Fibroblast of lung (primary cell): ENCODE measurements at regions not wholly inside any gene's neighbourhood (a gene's known extent, or its start where the extent isn't known, plus 50 kb on each side); places are given as distances from the start of the nearest gene placed in this dataset.

ENCODE experiments used
- DNase-seq, 2 donors: peaks; one replicate each; pipeline versions ENCODE4 v3.0.0 to v3.0.0-alpha.2; 2010; ENCODE audit warnings: low read depth in 2 of 2
- H2AFZ ChIP-seq: 2 replicates; pipeline ENCODE4 v1.5.1; 2012; ENCODE audit warnings: low read length, control low read depth, inconsistent platforms
- H3K27ac ChIP-seq: 2 replicates; pipeline ENCODE4 v1.5.1; 2011; ENCODE audit warnings: low read length, control low read depth; ENCODE audit not compliant: insufficient read depth
- H3K27me3 ChIP-seq: 2 replicates; pipeline ENCODE4 v1.5.1; 2011; ENCODE audit warnings: mild to moderate bottlenecking, low read length; ENCODE audit not compliant: control insufficient read depth, insufficient read depth
- H3K36me3 ChIP-seq: 2 replicates; pipeline ENCODE4 v1.5.1; 2011; ENCODE audit warnings: low read length; ENCODE audit not compliant: control insufficient read depth, insufficient read depth
- H3K4me1 ChIP-seq: 2 replicates; pipeline ENCODE4 v1.5.1; 2011; ENCODE audit warnings: low read length; ENCODE audit not compliant: control insufficient read depth, insufficient read depth; ENCODE audit errors: extremely low read depth
- H3K4me2 ChIP-seq: 2 replicates; pipeline ENCODE4 v1.5.1; 2011; ENCODE audit warnings: low read length, control low read depth; ENCODE audit not compliant: insufficient read depth; ENCODE audit errors: extremely low read depth
- H3K4me3 ChIP-seq, 4 experiments: fragments of 200-600 bp in 1 of 4; sonication (generic) in 1 of 4; replicated peaks in 1 of 4; 2 replicates each; pipeline ENCODE4 v1.5.1; 2011 to 2016; ENCODE audit warnings: low read length in 4 of 4, low read depth in 3 of 4, mild to moderate bottlenecking in 3 of 4, control low read depth in 2 of 4, inconsistent platforms in 1 of 4, mixed read lengths in 1 of 4; ENCODE audit not compliant: insufficient read depth in 1 of 4; ENCODE audit errors: control extremely low read depth in 1 of 4
- H3K79me2 ChIP-seq: 2 replicates; pipeline ENCODE4 v1.5.1; 2012; ENCODE audit warnings: mild to moderate bottlenecking, low read length, inconsistent platforms; ENCODE audit not compliant: control insufficient read depth, insufficient read depth
- H3K9ac ChIP-seq: 2 replicates; pipeline ENCODE4 v1.5.1; 2011; ENCODE audit warnings: mild to moderate bottlenecking, low read length, control low read depth; ENCODE audit not compliant: insufficient read depth
- H3K9me3 ChIP-seq: 2 replicates; pipeline ENCODE4 v1.5.1; 2012; ENCODE audit warnings: low read depth, low read length; ENCODE audit not compliant: control insufficient read depth, insufficient read depth
- H4K20me1 ChIP-seq: 2 replicates; pipeline ENCODE4 v1.5.1; 2011; ENCODE audit warnings: low read length; ENCODE audit not compliant: control insufficient read depth, insufficient read depth; ENCODE audit errors: extremely low read depth
- EZH2 ChIP-seq: IDR thresholded peaks from 2 replicates; pipeline ENCODE4 v1.5.1; 2012; ENCODE audit warnings: low read length, control low read depth, mild to moderate bottlenecking; ENCODE audit errors: missing control alignments
- TF ChIP-seq, protein P1 (sequence below), 2 donors: IDR thresholded peaks in 1 of 2; conservative IDR thresholded peaks in 1 of 2; 1 replicate in 1 of 2; 2 replicates in 1 of 2; pipeline ENCODE4 v1.5.1; 2011 to 2012; ENCODE audit warnings: low read length in 2 of 2, control low read depth in 1 of 2, inconsistent platforms in 1 of 2, low read depth in 1 of 2, mild to moderate bottlenecking in 1 of 2

GRCh38 chr3:72323773-72324172, 524.5 kb downstream of the SHQ1 start:
- Histone ChIP-seq H3K9me3 (no peaks in the 10 kb centered on the region), H4K20me1 (no peaks in the 10 kb centered on the region), H3K27me3 (peaks cover 6% of the 10 kb centered on the region), H3K36me3 (no peaks in the 10 kb centered on the region), H3K9ac (no peak overlapping the region), H3K4me2 (no peak overlapping the region), H3K79me2 (no peaks in the 10 kb centered on the region), H3K4me3 (no peak overlapping the region), H3K27ac (no peak overlapping the region), H2AFZ (no peak overlapping the region), H3K4me1 (peaks cover 3% of the 10 kb centered on the region)
- TF ChIP-seq EZH2, result no peak
- TF ChIP-seq, protein P1, sequence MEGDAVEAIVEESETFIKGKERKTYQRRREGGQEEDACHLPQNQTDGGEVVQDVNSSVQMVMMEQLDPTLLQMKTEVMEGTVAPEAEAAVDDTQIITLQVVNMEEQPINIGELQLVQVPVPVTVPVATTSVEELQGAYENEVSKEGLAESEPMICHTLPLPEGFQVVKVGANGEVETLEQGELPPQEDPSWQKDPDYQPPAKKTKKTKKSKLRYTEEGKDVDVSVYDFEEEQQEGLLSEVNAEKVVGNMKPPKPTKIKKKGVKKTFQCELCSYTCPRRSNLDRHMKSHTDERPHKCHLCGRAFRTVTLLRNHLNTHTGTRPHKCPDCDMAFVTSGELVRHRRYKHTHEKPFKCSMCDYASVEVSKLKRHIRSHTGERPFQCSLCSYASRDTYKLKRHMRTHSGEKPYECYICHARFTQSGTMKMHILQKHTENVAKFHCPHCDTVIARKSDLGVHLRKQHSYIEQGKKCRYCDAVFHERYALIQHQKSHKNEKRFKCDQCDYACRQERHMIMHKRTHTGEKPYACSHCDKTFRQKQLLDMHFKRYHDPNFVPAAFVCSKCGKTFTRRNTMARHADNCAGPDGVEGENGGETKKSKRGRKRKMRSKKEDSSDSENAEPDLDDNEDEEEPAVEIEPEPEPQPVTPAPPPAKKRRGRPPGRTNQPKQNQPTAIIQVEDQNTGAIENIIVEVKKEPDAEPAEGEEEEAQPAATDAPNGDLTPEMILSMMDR (conservative IDR thresholded peaks at IDR 0.05 in 1 of 2, IDR thresholded peaks at IDR 0.05 in 1 of 2; ENCODE audit: low read depth in 1 of 2, low read length in 2 of 2), result no peak
- no peak for DNase-seq

- no peak overlapping the region for H2AFZ ChIP-seq
- no peak overlapping the region for H3K27ac ChIP-seq
- no peaks in the 10 kb centered on the region for H3K79me2 ChIP-seq
- H3K4me3 ChIP-seq, result no peak overlapping the region
- H3K4me2 ChIP-seq, result no peak overlapping the region
- H3K27me3 ChIP-seq, result peaks cover 6% of the 10 kb centered on the region
- DNase-seq, result no peak
- no peaks in the 10 kb centered on the region for H3K36me3 ChIP-seq
- H3K9ac ChIP-seq, result no peak overlapping the region
- TF ChIP-seq EZH2, result no peak
- TF ChIP-seq, protein P1 (conservative IDR thresholded peaks at IDR 0.05 in 1 of 2, IDR thresholded peaks at IDR 0.05 in 1 of 2; ENCODE audit: low read depth in 1 of 2, low read length in 2 of 2), result no peak
- H4K20me1 ChIP-seq, result no peaks in the 10 kb centered on the region
- H3K4me1 ChIP-seq, result peaks cover 6% of the 10 kb centered on the region
- H3K9me3 ChIP-seq, result no peaks in the 10 kb centered on the region
These were observed 525.8 kb downstream of the SHQ1 start for GRCh38 chr3:72322264-72322976.

DNA sequence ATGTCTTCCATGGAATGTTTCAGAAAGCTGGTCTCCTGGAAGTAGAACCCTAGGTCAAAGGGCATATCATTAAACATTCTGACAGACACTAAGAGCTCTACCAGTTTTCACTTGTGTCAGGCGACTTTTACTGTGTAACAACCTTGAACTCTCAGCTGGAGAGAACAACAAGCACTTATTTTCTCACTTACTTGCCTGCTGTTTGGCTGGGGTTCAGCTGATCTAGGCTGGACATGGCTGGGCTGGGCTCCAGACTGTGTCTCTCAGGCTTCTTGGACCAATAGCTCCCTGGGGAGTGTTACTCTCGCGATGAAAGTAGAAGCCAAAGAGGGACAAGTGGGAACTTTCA, 527.3 kb downstream of the SHQ1 start:
- H3K79me2 ChIP-seq, result no peaks in the 10 kb centered on the region
- TF ChIP-seq, protein P1 (conservative IDR thresholded peaks at IDR 0.05 in 1 of 2, IDR thresholded peaks at IDR 0.05 in 1 of 2; ENCODE audit: low read depth in 1 of 2, low read length in 2 of 2), result no peak
- TF ChIP-seq EZH2, result no peak
- H2AFZ ChIP-seq, result no peak overlapping the region
- no peaks in the 10 kb centered on the region for H3K9me3 ChIP-seq
- H3K36me3 ChIP-seq, result no peaks in the 10 kb centered on the region
- no peak overlapping the region for H3K4me2 ChIP-seq
- no peak overlapping the region for H3K4me3 ChIP-seq
- H3K27ac ChIP-seq, result no peak overlapping the region
- no peaks in the 10 kb centered on the region for H4K20me1 ChIP-seq
- H3K9ac ChIP-seq, result no peak overlapping the region
- H3K27me3 ChIP-seq, result peaks cover 4% of the 10 kb centered on the region
- H3K4me1 ChIP-seq, result peaks cover 6% of the 10 kb centered on the region
- DNase-seq, result peak in 1 of 2 donors; percentile 66
